Endothelial cell of hepatic sinusoid (primary cell): ENCODE measurements at regions not wholly inside any gene's neighbourhood (a gene's known extent, or its start where the extent isn't known, plus 50 kb on each side); places are given as distances from the start of the nearest gene placed in this dataset.

ENCODE experiments used
- in situ Hi-C: cut with HindIII; loops from 2 replicates; pipeline ENCODE4 v1.10.0; 2017; ENCODE audit warnings: low sequenced_read_pairs

DNA sequence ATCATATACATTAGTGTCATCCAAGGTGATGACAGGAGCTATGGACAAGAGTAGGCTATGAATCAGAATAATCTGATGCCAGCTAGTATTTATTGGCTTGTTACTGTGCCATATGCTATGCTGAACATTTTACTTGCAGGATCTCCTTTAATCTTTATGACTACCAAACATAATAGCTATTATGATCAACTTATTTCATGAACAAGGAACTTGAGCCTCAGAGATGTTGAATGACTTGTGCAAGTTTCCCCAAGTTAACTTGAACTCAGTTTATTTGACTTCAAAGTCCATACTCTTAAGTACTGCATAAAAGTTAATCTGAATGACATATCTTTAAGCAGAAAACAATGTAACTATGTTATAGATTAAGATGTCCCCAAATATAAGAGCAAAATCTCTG, 178.8 kb upstream of the ARHGAP20 start:
- in situ Hi-C loops = no loop called here

DNA sequence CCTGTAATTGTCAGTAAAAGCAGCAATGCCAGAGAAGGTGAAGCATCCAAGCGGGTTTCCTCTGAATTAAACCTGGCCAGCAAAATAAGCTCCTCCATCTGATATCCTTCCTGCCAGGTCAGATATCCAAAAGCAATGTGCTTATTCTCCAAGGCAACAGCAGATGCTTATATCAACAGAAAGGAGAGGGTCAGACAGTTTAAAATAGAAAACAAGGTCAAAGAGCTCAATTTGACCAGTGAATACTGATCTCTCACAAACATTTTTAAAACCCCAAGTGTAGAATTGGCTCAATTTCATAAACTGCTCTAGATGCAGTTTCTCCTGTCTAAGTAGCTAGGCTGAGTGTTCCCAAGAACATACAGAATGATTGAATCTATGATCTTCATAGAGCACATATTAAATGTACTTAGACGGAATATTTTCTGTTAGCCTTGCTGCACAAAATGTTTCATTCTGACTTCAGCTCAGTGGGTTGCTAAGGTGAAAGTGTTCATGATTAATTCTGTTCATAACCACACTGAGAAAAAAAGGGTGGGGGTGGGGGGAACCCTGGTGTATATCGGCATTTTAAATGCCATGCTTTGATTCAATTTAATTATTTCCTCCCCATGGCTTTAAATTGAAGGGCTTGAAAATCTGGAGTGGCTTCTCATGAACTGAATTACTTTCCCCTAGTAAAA, 174.2 kb upstream of the ARHGAP20 start:
- in situ Hi-C loops = no loop called here

DNA sequence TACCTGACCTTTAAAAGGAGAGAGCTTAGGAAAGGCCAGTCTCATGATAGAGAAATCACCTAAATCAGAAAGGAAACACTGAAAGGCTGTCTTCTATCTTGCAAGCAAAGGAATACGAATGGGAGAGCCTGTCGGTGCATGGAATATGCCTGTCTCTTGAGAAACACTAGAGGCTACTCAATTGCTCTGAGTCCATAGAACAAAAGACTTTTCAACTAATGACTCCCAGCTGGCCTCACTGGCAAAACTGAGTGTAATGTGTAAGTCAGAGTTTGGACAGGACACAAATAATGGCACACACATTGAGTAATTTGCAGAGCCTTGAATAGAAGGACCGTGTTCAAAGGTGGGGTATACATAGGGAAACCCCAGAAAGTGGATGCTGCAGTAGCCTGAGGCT, 171.0 kb upstream of the ARHGAP20 start:
- in situ Hi-C loops = no loop called here

DNA sequence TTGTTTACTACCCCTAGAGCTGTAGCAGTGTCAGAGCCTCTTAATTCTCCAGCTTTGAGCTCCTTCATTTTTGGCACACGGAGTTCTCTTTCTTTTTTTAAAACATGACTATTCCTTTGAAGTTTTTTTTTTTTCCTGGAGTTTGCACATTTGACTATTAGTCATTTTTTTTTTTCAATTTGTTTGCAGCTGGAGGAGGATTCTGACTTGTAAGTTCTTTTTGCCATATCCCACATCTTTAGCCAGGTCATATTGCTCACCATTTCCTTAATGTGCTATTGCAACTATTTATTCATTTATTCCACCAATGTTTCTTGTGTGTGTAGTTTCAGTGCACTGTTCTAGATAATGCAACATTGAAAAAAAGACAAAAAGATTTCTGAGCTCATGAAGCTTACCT, 166.3 kb upstream of the ARHGAP20 start:
- in situ Hi-C loops = no loop called here

DNA sequence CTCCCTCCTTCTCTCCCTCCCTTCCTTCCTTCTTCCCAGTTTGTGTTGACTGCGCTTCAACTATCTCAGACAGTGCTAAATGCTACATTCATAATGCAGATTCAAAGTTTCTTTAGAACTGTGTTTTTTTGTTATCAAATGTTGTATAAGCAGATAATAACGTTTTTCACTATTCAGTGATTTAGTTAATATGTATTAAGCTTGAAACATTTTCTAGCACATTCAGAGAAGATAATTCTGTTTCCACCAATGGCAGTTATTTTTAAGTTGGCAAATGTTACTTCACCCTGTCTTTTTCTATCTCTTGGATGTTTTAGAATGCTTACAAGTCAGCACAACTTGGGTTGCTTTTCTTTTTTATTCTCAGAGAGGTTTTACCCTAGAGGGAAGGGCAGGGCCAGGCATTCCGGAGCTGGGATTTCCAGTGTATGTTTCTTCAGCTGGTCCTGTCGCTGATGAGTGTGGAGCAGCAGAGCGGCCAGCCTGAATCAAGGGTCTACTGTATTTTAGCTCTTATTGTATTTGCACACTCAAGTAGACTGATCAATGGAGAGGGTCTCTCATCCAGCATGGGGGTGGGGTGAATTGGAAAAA, 162.3 kb upstream of the ARHGAP20 start:
- in situ Hi-C loops = no loop called here

DNA sequence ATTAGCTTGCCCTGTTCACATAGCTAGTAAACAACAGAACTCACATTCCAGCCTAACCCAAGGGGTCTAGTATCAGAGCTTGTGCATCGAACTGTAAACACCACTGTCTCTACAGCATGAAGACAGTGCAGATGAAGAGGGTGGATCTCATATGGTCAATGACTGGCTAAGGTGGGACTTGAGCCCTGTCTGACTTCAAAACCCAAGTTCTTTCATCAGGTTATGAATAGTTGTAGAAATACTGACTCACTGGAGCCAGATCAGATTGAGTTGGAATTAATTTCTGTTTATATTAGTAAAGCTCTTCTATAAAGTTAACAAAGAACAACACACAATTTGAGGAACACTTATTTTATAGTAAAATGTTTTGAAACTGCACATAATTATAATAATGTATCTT, 161.7 kb upstream of the ARHGAP20 start:
- in situ Hi-C loops = no loop called here

DNA sequence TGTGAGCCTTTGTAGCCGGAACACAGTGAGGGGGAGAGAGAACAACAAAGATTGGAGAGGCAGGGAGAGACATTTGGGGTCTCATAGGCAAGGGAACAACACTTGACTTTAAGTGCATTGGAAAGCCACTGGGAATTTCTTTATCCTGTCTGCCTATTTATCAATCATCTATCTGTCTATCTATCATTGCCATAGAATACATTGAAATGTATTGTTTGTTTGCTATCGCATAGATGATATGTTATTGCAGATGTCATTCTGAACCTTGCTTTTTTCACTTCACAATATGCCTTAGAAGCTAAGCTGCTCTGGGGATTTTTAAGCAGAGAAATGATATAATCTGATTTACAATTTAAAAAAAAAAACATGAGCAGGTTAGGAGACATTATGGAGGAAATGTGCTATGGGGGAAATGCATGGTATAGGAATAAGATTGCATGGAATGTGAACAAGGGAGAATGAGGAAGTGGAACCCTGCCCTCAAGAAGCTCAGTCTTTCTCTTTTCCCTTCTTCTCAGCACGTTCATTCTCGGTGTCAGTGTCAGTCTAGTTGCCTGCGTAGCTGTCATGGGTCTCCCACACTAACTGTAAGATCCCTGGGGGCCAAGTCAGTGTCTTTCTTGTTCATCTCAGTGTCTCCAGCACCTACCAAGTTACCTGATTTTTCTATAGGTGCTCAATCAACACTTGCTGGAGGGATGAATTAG, 158.7 kb upstream of the ARHGAP20 start:
- in situ Hi-C loops = no loop called here

DNA sequence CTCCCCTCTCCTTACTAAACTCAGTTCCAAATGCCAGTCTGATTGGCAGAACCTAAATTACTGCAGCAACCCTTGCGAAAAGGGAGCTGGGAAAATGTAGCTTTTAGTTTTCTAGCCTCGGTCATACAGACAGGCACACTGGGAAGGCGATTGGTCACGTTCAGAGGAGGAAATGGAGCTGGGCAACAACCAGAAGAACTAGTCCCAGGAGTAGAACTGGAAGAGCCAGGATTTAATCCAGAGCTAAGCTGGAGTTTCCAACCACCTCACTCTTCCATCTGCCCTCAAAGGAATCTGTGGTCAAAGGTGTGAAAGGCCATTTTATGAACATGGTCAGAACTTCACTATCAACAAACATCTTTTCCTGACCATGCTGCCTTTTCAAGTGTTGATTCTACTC, 155.7 kb upstream of the ARHGAP20 start:
- in situ Hi-C loops = no loop called here

DNA sequence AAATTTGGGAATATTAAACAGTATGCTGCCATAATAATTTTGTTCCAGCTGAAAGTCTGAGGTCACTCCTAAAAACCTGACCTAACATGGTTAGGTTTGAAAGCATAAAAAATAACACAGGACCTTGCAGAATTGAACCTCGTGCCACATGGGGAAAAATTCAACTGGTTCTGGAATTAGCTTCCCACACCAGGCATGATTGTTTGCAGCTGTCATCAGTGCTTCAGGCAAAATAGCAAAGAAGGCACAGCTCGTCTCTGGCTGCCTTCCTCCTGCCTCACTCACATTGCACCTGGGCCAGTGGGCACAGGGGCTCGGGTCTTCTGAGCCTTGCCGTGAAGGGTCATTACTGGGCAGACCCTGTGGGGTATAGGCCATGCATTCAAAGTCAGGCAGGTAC, 153.8 kb upstream of the ARHGAP20 start:
- in situ Hi-C loops = no loop called here

DNA sequence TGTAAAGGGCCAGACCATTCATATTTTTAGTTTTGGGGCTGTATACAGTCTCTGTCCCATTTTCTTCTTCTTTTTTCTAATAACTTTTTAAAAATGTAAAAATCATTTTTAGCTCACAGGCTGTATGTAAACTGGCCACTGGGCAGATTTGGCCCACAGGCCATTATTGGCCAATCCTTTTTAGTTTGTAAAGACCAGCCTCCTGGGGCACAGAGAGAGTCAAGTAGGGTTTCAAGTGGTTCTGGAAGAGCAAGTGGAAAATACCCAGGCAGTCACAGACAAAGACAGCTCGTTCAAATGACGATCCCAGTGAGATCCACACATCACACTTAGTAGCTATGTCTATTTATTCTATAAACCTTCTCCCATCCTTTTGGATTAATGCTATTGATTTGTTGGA, 150.2 kb upstream of the ARHGAP20 start:
- in situ Hi-C loops = no loop called here

DNA sequence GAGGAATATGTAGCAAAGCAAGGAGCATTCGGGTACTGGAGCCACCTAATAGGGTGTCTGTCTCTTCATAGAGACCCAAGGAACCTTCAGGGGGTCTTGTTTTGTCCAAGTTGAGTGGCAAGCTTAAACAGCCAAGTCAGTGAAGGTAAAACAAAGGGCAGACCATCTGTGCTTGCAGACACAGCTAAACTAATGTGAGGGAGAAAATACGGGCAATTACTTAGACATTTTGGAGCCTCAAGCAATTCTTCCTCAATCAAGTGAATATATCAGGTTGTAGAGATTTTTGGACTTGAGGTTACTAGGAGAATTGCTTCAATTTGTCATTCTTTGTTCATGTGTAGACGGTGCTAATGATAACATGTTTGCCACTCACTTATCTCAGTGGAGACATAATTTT, 148.2 kb upstream of the ARHGAP20 start:
- in situ Hi-C loops = no loop called here

DNA sequence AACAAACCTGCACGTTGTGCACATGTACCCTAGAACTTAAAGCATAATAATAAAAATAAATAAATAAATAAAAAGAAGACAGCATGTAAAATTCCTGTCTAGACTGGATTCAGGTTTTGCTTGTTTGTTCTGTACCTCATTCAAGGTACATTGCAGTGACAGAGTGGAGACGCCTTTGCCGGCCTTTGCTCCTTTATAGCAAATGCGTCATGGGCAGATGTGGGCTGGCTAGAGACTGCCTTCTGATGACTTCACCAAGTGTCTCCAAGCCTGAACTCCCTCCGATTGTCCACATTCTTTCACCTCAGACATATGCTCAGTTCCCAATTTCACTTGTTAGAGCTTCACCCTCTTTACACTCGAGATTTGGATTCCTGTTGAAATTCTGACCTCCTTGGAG, 147.8 kb upstream of the ARHGAP20 start:
- in situ Hi-C loops = no loop called here

DNA sequence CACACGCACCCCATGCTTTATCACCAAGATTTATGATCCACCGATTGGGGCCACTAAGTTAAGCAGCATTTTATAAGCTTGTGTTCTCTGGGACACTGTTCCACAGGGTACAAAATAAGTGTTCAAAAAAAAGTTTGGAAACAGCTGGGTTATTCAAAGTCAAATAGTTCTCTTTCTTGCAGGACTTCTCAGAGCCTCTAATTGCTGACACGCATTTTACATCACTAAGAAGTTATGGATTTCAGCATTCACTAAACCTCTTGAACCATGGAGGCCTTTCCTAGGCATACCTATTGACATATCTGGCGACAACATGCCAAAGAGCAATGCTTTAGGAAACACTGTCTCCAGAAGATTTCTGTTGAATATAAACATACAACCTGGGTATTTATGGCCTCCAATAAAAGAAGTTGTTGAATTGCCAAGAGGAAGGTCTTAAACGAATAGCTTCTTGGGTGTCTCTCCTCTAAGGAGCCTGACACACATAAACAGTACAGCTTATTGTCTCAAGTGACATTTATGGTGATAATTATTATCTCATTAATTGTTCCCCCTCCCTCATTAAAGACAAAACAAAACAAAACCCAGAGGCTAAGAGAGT, 147.1 kb upstream of the ARHGAP20 start:
- in situ Hi-C loops = no loop called here

DNA sequence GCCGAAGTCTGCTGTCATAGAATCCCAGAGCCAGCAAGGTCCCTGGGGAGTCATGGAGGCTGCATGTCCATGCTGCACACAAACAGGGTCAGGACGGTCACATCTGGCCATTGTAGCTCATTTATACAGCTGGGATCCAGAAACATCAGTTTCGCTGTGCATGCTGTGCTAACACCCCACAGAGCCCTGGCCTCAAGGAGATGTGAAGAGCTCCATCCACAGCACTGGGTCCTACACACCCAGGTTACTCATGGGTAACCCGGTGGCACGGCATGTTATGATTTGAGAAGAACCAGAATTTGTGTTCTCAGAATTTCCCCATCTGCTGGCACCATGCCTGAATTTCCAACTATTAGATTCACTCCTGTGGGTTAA, 146.3 kb upstream of the ARHGAP20 start:
- in situ Hi-C loops = no loop called here

DNA sequence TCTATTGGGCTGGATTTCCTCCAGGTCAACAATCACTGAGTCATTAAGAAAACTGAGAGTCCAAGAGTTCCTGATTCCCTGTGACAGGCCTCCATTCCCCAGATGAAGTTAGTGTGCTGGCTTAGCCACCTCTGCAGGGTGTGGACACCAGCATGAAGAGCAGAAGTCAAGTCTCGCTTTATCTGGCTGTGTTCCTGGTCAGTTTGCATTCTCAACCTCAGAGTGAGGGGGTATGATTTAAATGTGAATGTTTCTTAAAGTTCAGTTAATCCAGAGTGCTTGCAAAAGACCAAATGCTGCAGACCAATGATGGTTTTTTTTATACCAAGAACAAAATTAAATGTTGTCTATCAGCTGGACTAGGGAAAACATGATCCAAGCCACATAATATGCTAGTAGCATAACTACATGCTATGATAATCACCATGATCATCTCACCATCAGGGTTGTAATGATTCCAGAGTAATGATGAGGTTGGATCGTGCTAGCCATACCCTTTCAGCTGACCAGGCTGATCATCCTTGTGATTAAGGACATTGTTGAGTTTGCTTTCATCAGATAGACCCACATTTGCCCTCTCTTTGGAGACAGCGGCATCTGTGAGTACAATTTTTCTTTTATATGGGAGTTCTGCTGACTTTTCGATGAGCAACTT, 145.8 kb upstream of the ARHGAP20 start:
- in situ Hi-C loops = no loop called here

DNA sequence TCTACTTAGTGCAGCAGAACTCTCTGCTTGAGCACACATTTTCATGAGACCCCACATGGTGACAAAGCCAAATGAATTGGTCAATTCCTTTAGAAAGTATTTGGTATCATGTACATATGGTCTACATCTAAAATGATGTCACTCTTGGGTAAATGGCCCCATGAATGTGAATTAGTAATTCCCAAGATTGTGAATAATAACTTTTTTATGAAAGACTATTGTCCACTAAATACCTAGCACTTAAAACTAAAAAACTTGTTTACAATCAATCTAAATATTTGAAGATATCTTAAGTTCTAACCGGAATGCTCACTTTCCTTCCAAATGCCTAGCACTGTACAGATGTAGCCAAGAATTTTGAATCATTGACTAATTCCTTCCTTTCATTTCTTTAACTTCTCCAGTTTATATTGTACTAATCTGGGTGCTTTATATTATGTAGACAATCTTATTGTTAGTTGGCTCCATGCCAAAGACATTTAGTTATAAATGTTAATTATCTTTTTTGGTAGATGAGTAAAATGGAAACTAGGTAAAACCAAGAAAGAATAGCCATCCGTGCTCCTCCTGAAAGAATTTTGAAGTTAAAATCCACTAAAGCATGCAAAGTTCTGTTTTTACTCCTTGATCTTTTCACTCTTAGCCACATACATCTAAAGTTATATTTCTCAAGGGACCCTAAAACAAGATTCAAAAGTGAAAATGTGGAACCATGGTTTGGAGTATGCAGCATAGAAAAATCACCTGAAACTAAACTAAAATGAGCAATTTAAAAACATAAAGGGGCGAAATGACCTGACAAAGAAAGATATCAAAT, 145.0 kb upstream of the ARHGAP20 start:
- in situ Hi-C loops = no loop called here

DNA sequence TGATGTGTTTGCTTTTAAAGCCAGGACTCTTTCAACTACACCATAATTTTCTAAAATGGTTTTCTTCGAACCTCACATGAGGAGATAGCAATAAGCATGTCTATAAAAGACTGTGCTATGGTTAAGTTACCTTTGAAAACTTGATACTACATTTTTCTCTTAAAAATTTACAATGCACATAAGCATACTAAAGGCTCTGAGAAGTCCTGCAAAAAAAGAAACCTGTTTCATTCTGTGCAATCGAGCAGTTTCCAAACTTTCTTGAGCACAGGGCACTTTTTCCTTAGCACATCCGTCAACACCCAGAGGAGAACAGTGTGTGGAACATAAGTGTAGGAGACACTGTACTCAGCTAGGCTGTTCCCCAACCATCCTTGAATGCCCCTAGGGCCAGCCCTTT, 144.1 kb upstream of the ARHGAP20 start:
- in situ Hi-C loops = no loop called here

DNA sequence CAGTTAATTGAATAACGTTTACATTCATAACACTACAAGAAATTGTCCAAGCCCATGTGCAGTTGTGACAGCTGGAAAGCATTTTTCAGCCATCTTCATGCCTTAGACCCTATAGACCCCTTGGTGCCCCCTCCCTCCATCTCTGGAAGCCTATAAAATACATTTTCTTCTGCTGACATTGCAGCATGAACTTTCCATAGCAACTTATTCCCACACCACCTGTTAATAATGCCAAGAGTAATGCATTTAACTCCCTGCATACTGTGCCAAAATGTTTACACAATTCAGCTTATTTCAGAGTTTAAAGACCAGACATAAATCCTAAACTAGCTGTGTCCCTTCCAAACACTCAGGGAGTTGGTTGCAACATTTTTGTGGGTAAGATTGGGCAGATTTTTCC, 143.0 kb upstream of the ARHGAP20 start:
- in situ Hi-C loops = no loop called here

DNA sequence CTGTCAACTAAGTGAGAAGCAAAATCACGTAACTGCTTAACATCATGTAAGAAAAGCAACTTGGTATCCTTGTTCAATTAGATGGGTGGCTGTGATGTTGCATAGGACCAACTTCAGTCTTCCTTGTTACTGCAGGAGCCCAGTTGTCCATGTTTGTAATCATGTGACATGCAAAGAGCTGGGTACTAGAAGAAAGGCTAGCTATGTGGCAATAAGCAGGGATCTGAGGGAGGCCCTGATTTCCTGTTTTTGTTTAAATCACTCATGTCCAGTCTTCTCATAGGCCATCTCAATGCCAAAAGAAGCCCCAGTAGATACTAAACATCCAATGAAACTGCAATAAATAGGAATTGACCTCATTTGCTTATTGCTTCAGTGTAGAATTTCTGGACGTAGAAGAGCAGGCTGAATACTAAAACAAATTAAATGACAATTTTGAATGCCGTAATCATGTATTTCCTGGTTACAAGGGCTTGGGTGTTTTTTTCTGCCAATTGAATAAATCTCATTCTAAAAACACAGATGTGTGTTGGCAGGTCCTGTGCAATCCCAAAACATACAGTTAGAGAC, 140.8 kb upstream of the ARHGAP20 start:
- in situ Hi-C loops = no loop called here

DNA sequence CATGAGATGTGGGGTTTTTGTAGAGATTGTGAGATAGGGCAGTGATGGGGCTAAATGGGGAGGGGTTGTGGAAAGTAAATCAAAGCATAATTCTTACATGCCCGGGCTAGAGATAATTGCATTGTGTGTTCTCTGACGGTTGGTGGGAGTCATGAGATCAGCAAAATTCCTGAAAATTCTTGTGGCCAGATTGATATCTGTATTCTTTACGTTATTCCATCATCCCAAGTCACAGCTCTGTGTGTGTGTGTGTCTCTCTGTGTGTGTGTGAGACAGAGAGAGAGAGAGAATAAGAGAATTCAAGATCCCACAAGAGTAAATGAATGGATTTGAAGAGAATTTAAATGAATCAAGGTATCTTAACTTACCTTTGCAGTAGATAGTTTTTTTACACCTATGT, 138.6 kb upstream of the ARHGAP20 start:
- in situ Hi-C loops = no loop called here
